HG02571 (cell line): ENCODE measurements at regions not wholly inside any gene's neighbourhood (a gene's known extent, or its start where the extent isn't known, plus 50 kb on each side); places are given as distances from the start of the nearest gene placed in this dataset.
"Not testable (repeated sequence)": the region's sequence is repeated elsewhere in the genome, so short reads cannot be mapped to it uniquely, and the experiment has no call there.

Experiments used
- ATAC-seq: cut with Tn5 transposase; IDR thresholded peaks from one replicate; pipeline ENCODE4 v1.9.1; 2021; ENCODE audit warnings: mild to moderate bottlenecking, moderate library complexity; ENCODE audit not compliant: unreplicated experiment

GRCh38 chr5:36778336-36778735 lies 98.2 kb upstream of the NIPBL start:
- no peak for ATAC-seq

GRCh38 chr5:36782612-36783011 lies 94.0 kb upstream of the NIPBL start:
- not testable (repeated sequence) for ATAC-seq

GRCh38 chr5:36786448-36787012 lies 90.0 kb upstream of the NIPBL start:
- ATAC-seq: no peak

- ATAC-seq: no peak
Observed at GRCh38 chr5:36787365-36788093, 89.0 kb upstream of the NIPBL start.

GRCh38 chr5:36790847-36791246 lies 85.7 kb upstream of the NIPBL start:
- no peak for ATAC-seq

GRCh38 chr5:36792560-36793180 lies 83.9 kb upstream of the NIPBL start:
- no peak for ATAC-seq

- ATAC-seq: no peak
Observed at GRCh38 chr5:36795366-36795765, 81.2 kb upstream of the NIPBL start.

GRCh38 chr5:36796155-36796554 lies 80.4 kb upstream of the NIPBL start:
- ATAC-seq: no peak

GRCh38 chr5:36801523-36801922 lies 75.0 kb upstream of the NIPBL start:
- ATAC-seq: no peak

GRCh38 chr5:36802187-36802586 lies 74.4 kb upstream of the NIPBL start:
- no peak for ATAC-seq

GRCh38 chr5:36813249-36813648 lies 63.3 kb upstream of the NIPBL start:
- ATAC-seq: not testable (repeated sequence)

- no peak for ATAC-seq
Observed at GRCh38 chr5:36815871-36816270, 60.7 kb upstream of the NIPBL start.

GRCh38 chr5:36820900-36821299 lies 55.7 kb upstream of the NIPBL start:
- ATAC-seq: no peak

- no peak for ATAC-seq
Observed at GRCh38 chr5:36826694-36827093, 49.9 kb upstream of the NIPBL start.
